Fibroblast of villous mesenchyme (primary cell): ENCODE measurements at regions not wholly inside any gene's neighbourhood (a gene's known extent, or its start where the extent isn't known, plus 50 kb on each side); places are given as distances from the start of the nearest gene placed in this dataset.

Experiments used
- DNase-seq: peaks from one replicate; pipeline ENCODE4 v3.0.0-alpha.2; 2010; ENCODE audit warnings: low read depth
- H3K4me3 ChIP-seq: 2 replicates; pipeline ENCODE4 v1.5.1; 2011; ENCODE audit warnings: low read depth, mild to moderate bottlenecking, low read length
- TF ChIP-seq, protein P1 (sequence below): IDR thresholded peaks from 2 replicates; pipeline ENCODE4 v1.5.1; 2012; ENCODE audit warnings: low read depth, mild to moderate bottlenecking, low read length; ENCODE audit not compliant: insufficient read depth

- DNase-seq = no peak
- TF ChIP-seq, protein P1, sequence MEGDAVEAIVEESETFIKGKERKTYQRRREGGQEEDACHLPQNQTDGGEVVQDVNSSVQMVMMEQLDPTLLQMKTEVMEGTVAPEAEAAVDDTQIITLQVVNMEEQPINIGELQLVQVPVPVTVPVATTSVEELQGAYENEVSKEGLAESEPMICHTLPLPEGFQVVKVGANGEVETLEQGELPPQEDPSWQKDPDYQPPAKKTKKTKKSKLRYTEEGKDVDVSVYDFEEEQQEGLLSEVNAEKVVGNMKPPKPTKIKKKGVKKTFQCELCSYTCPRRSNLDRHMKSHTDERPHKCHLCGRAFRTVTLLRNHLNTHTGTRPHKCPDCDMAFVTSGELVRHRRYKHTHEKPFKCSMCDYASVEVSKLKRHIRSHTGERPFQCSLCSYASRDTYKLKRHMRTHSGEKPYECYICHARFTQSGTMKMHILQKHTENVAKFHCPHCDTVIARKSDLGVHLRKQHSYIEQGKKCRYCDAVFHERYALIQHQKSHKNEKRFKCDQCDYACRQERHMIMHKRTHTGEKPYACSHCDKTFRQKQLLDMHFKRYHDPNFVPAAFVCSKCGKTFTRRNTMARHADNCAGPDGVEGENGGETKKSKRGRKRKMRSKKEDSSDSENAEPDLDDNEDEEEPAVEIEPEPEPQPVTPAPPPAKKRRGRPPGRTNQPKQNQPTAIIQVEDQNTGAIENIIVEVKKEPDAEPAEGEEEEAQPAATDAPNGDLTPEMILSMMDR = no peak
- no peak overlapping the region for H3K4me3 ChIP-seq
Observed at GRCh38 chr5:7050986-7051385, 337.8 kb downstream of the TENT4A start.

DNA sequence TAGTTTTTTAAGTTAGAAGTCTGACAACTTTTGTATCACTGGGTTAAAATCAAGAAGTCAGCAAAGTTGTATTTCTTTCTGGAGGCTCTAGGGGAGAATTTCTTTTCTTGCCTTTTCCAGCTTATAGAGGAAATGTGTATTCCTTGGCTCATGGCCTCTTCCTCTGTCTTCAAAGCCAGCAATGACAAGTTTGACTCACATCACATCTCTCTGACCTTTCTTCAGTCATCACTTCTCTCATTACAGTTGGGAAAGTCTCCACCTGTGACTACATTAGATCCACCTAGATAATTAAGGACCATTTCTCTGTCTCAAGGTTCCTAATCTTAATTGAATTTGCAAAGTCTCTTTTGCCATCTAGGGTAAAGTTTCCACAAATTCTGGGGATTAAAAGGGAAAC is 339.9 kb downstream of the TENT4A start:
- no peak for DNase-seq
- TF ChIP-seq, protein P1 = no peak
- H3K4me3 ChIP-seq = no peak overlapping the region

DNA sequence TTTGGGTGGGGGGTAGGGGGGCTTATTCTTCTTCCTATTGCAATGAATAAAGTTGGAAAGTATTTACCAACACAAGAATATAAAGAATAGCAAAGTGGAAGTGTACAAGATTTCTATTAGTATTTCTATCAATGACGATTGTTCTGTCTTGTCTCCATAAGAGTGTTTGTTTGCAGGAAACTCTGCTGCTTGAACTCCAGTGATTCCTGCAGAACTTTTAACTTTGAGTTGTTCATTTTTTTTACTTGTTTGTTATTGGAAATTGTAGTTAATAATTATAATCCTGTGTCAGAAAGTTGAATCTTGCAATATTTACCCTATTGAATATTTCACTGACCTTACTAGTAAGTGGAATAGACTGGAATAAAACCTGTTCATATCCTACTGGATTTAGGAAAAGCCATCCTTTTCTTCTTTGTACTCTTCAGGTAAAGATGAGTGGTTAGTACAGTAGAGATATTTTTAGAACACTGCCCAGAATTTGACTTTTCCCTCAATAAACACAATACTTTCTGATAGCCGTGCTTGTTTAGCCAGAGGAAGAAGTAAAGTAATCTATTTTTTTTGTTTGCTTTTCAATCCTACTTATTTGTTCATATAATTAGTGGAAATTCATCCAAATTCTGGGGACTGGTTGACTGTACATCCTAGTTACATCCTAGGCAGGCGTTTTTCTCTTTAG is 340.4 kb downstream of the TENT4A start:
- H3K4me3 ChIP-seq = no peak overlapping the region
- DNase-seq = no peak
- TF ChIP-seq, protein P1 = no peak

DNA sequence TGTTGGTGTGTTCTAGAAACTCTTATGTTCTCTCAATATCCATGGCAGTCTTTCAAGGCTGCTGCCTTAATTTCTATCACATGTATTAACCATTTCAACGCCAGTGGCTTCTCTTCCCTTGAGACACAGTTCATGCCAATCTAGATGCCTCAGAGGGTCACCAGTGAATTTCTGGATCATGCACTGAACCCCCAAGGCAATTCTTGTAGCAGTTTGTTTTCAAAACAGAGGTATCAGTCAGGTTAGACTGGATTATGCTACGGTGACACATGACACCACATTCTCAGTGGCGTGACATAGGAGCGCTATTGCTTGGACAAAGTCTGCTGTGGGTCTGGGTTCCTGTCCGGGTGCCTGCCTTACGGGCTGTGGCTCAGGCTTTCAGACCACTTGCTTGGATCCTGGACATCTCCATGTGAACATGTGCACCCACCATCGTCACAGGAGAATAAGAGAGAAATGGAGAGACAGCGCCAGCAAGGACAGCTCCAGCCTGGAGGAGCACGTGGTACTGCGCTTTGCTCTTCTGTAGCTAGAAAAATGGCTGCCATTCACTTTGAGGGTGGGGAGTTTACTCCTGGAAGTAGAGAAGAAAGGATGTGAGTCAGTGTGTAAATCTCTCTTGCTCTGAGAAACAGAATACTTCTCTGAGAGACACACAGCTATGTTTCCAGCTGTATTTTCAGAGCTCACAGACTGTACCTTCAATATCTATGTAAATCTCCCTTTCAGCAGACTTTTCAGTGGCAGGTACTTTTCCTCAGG is 329.3 kb upstream of the ADCY2 start:
- H3K4me3 ChIP-seq = no peak overlapping the region
- TF ChIP-seq, protein P1 = no peak
- no peak for DNase-seq

DNA sequence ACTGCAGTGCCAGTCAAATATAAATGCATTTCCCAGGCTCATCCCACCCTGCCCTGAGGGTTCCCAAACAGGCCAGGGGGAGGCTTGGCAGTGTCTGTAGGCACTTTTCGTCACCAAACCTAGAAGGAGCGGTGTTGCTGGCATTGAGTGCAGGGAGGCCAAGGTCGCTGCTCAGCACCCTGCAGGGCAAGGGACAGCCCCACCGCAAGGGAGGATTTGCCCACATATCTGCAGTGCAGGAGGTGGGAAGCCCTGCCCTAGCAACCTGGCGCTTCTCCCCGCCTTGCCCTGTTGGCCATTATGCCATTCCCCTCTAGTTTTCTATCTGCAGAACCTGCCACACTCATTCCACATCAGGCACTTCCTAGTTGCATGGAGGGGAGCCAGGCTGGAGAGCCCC is 327.8 kb upstream of the ADCY2 start:
- H3K4me3 ChIP-seq = no peak overlapping the region
- TF ChIP-seq, protein P1 = no peak
- DNase-seq = no peak

DNA sequence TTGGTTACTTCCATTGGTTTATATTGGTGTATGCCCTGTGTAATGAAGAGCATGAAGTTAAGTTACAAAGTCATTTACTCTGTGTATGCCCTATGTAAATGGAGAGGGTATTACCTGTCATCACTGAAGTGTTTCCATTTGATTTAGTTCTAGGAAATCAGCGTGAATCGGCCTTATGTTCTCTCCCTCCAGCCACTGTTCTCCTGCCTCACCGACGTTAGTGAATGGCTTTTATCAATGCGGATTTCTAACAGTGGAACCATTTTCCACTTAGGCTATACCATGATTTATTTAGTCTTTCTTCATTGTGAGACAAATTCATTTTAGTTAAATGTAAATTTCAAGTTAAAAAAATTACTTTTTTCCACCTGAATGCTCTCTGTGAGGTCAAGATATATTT is 327.0 kb upstream of the ADCY2 start:
- TF ChIP-seq, protein P1 = no peak
- no peak overlapping the region for H3K4me3 ChIP-seq
- DNase-seq = no peak
